ENCODE measurements at regions not wholly inside any gene's neighbourhood (a gene's known extent, or its start where the extent isn't known, plus 50 kb on each side); places are given as distances from the start of the nearest gene placed in this dataset.

- no peaks in the 10 kb centered on the region for H3K79me2 ChIP-seq (ENCODE audit: insufficient read depth, low read depth)
These were observed 199.4 kb downstream of the KLF12 start for GRCh38 chr13:73934771-73935170.

GRCh38 chr13:73934215-73934641 is 200.0 kb downstream of the KLF12 start:
- Histone ChIP-seq H3K79me2 (ENCODE audit: insufficient read depth, low read depth) (no peaks in the 10 kb centered on the region), H3K9ac (no peak overlapping the region), H2AFZ (ENCODE audit: low read depth) (no peak overlapping the region), H3K4me2 (no peak overlapping the region), H3K4me1 (ENCODE audit: low read depth, poor library complexity, severe bottlenecking) (no peaks in the 10 kb centered on the region), H3K36me3 (ENCODE audit: insufficient read depth) (no peaks in the 10 kb centered on the region), H3K4me3 (IDR thresholded peaks at IDR 0.05; ENCODE audit: insufficient read depth, low read depth, low read length) (no peak overlapping the region), H4K20me1 (ENCODE audit: insufficient read depth) (no peaks in the 10 kb centered on the region), H3K27ac (no peak overlapping the region), H3K27me3 (ENCODE audit: insufficient read depth, low read depth) (no peaks in the 10 kb centered on the region)
- TF ChIP-seq CTCF (conservative IDR thresholded peaks at IDR 0.05; ENCODE audit: low read depth, low read length): no peak

More at GRCh38 chr13:73934771-73935170, 199.4 kb downstream of the KLF12 start:
- Histone ChIP-seq H3K4me3 (IDR thresholded peaks at IDR 0.05; ENCODE audit: insufficient read depth, low read depth, low read length) (no peak overlapping the region), H4K20me1 (ENCODE audit: insufficient read depth) (no peaks in the 10 kb centered on the region), H3K27ac (no peak overlapping the region), H3K36me3 (ENCODE audit: insufficient read depth) (no peaks in the 10 kb centered on the region), H3K4me2 (no peak overlapping the region), H3K27me3 (ENCODE audit: insufficient read depth, low read depth) (no peaks in the 10 kb centered on the region), H2AFZ (ENCODE audit: low read depth) (no peak overlapping the region), H3K9ac (no peak overlapping the region), H3K4me1 (ENCODE audit: low read depth, poor library complexity, severe bottlenecking) (no peaks in the 10 kb centered on the region)
- TF ChIP-seq CTCF (conservative IDR thresholded peaks at IDR 0.05; ENCODE audit: low read depth, low read length): no peak

- no peak for TF ChIP-seq CTCF (conservative IDR thresholded peaks at IDR 0.05; ENCODE audit: low read depth, low read length)
- no peak overlapping the region for H3K4me3 ChIP-seq (IDR thresholded peaks at IDR 0.05; ENCODE audit: insufficient read depth, low read depth, low read length)
- no peaks in the 10 kb centered on the region for H3K27me3 ChIP-seq (ENCODE audit: insufficient read depth, low read depth)
- H3K4me1 ChIP-seq (ENCODE audit: low read depth, poor library complexity, severe bottlenecking): no peaks in the 10 kb centered on the region
- H4K20me1 ChIP-seq (ENCODE audit: insufficient read depth): no peaks in the 10 kb centered on the region
- H2AFZ ChIP-seq (ENCODE audit: low read depth): no peak overlapping the region
- no peak overlapping the region for H3K27ac ChIP-seq
- no peaks in the 10 kb centered on the region for H3K36me3 ChIP-seq (ENCODE audit: insufficient read depth)
- H3K9ac ChIP-seq: no peak overlapping the region
- no peak overlapping the region for H3K4me2 ChIP-seq
- H3K79me2 ChIP-seq (ENCODE audit: insufficient read depth, low read depth): no peaks in the 10 kb centered on the region
These were observed 200.4 kb downstream of the KLF12 start for GRCh38 chr13:73933795-73934194.

DNA sequence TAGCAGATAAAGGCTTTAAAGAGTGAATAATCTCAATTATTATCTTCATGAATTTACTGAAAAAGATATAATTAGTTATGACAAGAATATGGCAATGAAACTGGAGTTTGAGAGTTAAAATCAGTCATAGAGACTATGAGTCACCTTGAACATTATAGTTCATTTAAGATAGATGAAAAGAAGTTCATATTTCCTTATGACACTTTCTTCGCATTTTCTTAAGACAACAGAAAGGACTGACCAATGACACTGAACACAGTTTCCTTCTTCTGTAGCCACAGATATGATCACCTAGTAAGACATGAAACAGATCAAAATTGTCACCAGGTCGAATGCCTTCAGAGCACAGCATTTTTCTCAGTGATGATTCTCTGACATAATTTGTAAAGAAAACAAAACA is 202.1 kb downstream of the KLF12 start:
- H3K4me2 ChIP-seq: no peak overlapping the region
- H3K4me3 ChIP-seq (IDR thresholded peaks at IDR 0.05; ENCODE audit: insufficient read depth, low read depth, low read length): no peak overlapping the region
- no peaks in the 10 kb centered on the region for H3K4me1 ChIP-seq (ENCODE audit: low read depth, poor library complexity, severe bottlenecking)
- no peak for TF ChIP-seq CTCF (conservative IDR thresholded peaks at IDR 0.05; ENCODE audit: low read depth, low read length)
- no peaks in the 10 kb centered on the region for H3K27me3 ChIP-seq (ENCODE audit: insufficient read depth, low read depth)
- H3K79me2 ChIP-seq (ENCODE audit: insufficient read depth, low read depth): no peaks in the 10 kb centered on the region
- H2AFZ ChIP-seq (ENCODE audit: low read depth): no peak overlapping the region
- H4K20me1 ChIP-seq (ENCODE audit: insufficient read depth): no peaks in the 10 kb centered on the region
- H3K9ac ChIP-seq: no peak overlapping the region
- no peak overlapping the region for H3K27ac ChIP-seq
- H3K36me3 ChIP-seq (ENCODE audit: insufficient read depth): no peaks in the 10 kb centered on the region
